Uterus (tissue), 2 donors: ENCODE measurements at regions not wholly inside any gene's neighbourhood (a gene's known extent, or its start where the extent isn't known, plus 50 kb on each side); places are given as distances from the start of the nearest gene placed in this dataset.

Experiments
- CTCF ChIP-seq, 4 experiments: fragments of 200-600 bp in 2 of 4; fragments of 450-650 bp in 2 of 4; sonication (generic) in 2 of 4; IDR thresholded peaks; one replicate each; pipeline ENCODE4 v1.5.1; 2016 to 2019; ENCODE audit warnings: antibody characterized with exemption in 4 of 4, mild to moderate bottlenecking in 2 of 4, moderate library complexity in 1 of 4
- POLR2A ChIP-seq, 2 donors: fragments of 450-650 bp; IDR thresholded peaks; one replicate each; pipeline ENCODE4 v1.6.1; 2016; ENCODE audit warnings: antibody characterized with exemption in 2 of 2, mild to moderate bottlenecking in 1 of 2, moderate library complexity in 1 of 2

DNA sequence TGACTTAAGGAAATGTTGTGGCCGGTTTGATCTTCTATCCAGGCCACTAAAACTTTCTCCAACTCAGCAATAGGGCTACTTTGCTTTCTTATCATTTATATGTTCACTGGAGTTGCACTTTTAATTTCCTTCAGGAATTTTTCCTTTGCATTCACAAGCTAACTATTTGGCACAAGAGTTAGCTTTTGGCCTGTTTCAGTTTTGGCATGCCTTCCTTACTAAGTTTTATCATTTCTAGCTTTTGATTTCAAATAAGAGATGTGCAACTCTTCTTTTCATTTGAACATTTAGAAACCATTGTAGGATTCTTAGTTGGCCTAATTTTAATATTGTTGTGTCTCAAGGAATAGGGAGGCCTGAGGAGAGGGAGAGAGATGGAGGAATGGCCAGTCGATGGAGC is 79.8 kb upstream of the TLL1 start:
- TF ChIP-seq CTCF (IDR thresholded peaks at IDR 0.05) = no peak
- no peak for TF ChIP-seq POLR2A (IDR thresholded peaks at IDR 0.05)
